Activated CD4-positive, alpha-beta T cell treated with anti-CD3 and anti-CD28 coated beads for 36 hours (primary cell): ENCODE measurements at regions not wholly inside any gene's neighbourhood (a gene's known extent, or its start where the extent isn't known, plus 50 kb on each side); places are given as distances from the start of the nearest gene placed in this dataset.

Source experiments
- ATAC-seq: fragments of 200-7000 bp; cut with Tn5 transposase; one replicate; pipeline ENCODE4 v1.10.0; 2021; ENCODE audit warnings: mild to moderate bottlenecking, moderate library complexity
- CTCF ChIA-PET: fragments of 350-600 bp; sonication (Branson Sonifier 250); formaldehyde crosslinking; loops from one replicate; lab custom pipeline; 2021; ENCODE audit warnings: antibody characterized with exemption; lab: Charles Lee
- POLR2A ChIA-PET: fragments of 350-600 bp; sonication (Branson Sonifier 250); formaldehyde crosslinking; loops from one replicate; lab custom pipeline; 2021; ENCODE audit warnings: antibody characterized with exemption, inconsistent platforms; lab: Charles Lee
- DNase-seq: peaks from one replicate; pipeline ENCODE4 v3.0.0-alpha.2; 2020
- H3K27ac Mint-ChIP-seq: one replicate; pipeline ENCODE4 v1.8.0; 2021; ENCODE audit warnings: mixed read lengths
- H3K27me3 Mint-ChIP-seq: one replicate; pipeline ENCODE4 v1.8.0; 2021; ENCODE audit warnings: mixed read lengths
- H3K36me3 Mint-ChIP-seq: one replicate; pipeline ENCODE4 v1.8.0; 2021; ENCODE audit warnings: low read depth, mixed read lengths
- H3K4me1 Mint-ChIP-seq: one replicate; pipeline ENCODE4 v1.8.0; 2021; ENCODE audit warnings: mixed read lengths
- H3K4me3 Mint-ChIP-seq: one replicate; pipeline ENCODE4 v1.8.0; 2021; ENCODE audit warnings: mild to moderate bottlenecking, moderate library complexity, mixed read lengths
- H3K9me3 Mint-ChIP-seq: one replicate; pipeline ENCODE4 v1.8.0; 2021; ENCODE audit warnings: low read depth, mixed read lengths
- intact Hi-C, 2 experiments: fragments of 100-400 bp; cut with DNase I in 1 of 2; cut with micrococcal nuclease in 1 of 2; formaldehyde crosslinking; loops; one replicate each; pipeline versions ENCODE4 v1.14.2 to v1.15.1; 2022 to 2024; cut with DNase I, micrococcal nuclease

- Mint-ChIP-seq H3K4me3 (no peak overlapping the region), H3K36me3 (no peaks in the 10 kb centered on the region), H3K27me3 (peaks cover 3% of the 10 kb centered on the region), H3K4me1 (no peaks in the 10 kb centered on the region), H3K27ac (no peak overlapping the region), H3K9me3 (no peaks in the 10 kb centered on the region)
- ATAC-seq (no peak), DNase-seq (no peak)
- ChIA-PET CTCF (no interaction called here), POLR2A (no interaction called here)
- intact Hi-C loops: no loop called here
Measured at GRCh38 chr22:48353116-48353947, 1474.3 kb downstream of the BRD1 start.

DNA sequence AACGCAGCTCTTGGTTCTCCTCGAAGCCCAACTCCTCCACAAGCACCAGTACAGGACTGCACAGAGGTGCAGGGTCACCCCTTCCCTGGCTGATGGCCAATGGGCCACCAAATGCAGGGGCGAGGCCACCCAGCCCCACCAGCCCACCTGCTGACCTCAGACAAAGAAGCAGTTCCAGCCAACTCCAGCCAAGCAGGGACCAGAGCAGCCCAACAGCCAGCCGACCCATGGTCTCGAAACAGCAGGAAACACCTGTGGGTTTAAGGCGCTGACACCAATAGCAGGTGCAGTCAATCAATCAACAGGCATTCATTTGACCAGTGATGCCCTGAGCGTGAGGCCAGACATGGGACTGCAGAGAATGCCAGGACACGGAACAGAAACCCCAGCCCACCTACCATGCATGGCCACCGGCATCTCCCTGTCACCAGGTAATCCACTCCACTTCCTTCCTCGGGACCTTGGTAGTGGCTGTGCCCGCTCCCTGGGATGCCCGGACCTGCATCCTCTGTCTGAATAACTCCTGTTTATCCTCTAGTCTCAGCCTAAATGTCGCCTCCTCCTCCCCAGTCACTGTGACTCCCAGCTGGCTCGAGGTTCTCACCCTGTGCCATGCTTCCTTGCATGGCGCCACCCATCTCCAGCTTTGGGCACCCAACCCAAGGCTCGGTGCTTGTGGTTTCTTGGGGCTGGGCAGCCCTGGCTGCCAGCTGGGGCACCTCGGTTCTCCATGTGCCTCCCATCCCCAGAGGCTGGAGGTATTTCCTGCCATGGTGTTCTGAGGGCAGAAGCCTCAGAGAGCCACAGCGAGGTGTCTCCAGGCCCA, 1475.4 kb downstream of the BRD1 start:
- CTCF ChIA-PET: no interaction called here
- Mint-ChIP-seq H3K9me3 (no peaks in the 10 kb centered on the region), H3K27me3 (peaks cover 3% of the 10 kb centered on the region), H3K36me3 (no peaks in the 10 kb centered on the region), H3K4me1 (no peaks in the 10 kb centered on the region), H3K27ac (no peak overlapping the region), H3K4me3 (no peak overlapping the region)
- intact Hi-C loops: no loop called here
- DNase-seq (no peak), ATAC-seq (no peak)
- POLR2A ChIA-PET: no interaction called here

- Mint-ChIP-seq H3K27me3 (peaks cover under 1% of the 10 kb centered on the region), H3K27ac (no peak overlapping the region), H3K4me3 (no peak overlapping the region), H3K9me3 (no peaks in the 10 kb centered on the region), H3K4me1 (no peaks in the 10 kb centered on the region), H3K36me3 (no peaks in the 10 kb centered on the region)
- ChIA-PET CTCF (no interaction called here), POLR2A (no interaction called here)
- DNase-seq: no peak
- intact Hi-C loops: no loop called here
- ATAC-seq: no peak
Measured at GRCh38 chr22:48351376-48352085, 1476.1 kb downstream of the BRD1 start.

- ATAC-seq (no peak), DNase-seq (no peak)
- no peaks in the 10 kb centered on the region for H3K4me1 Mint-ChIP-seq
- CTCF ChIA-PET: no interaction called here
- H3K27ac Mint-ChIP-seq: no peak overlapping the region
- intact Hi-C loops: no loop called here
- no peak overlapping the region for H3K4me3 Mint-ChIP-seq
- POLR2A ChIA-PET: no interaction called here
- H3K27me3 Mint-ChIP-seq: no peaks in the 10 kb centered on the region
- no peaks in the 10 kb centered on the region for H3K36me3 Mint-ChIP-seq
- H3K9me3 Mint-ChIP-seq: no peaks in the 10 kb centered on the region
Measured at GRCh38 chr22:48350456-48350855, 1477.2 kb downstream of the BRD1 start.

- Mint-ChIP-seq H3K4me1 (no peaks in the 10 kb centered on the region), H3K9me3 (no peaks in the 10 kb centered on the region), H3K27ac (no peak overlapping the region), H3K4me3 (no peak overlapping the region), H3K27me3 (no peaks in the 10 kb centered on the region), H3K36me3 (no peaks in the 10 kb centered on the region)
- DNase-seq: no peak
- ATAC-seq: no peak
- CTCF ChIA-PET: no interaction called here
- intact Hi-C loops: no loop called here
- POLR2A ChIA-PET: no interaction called here
Measured at GRCh38 chr22:48348855-48349254, 1478.8 kb downstream of the BRD1 start.

DNA sequence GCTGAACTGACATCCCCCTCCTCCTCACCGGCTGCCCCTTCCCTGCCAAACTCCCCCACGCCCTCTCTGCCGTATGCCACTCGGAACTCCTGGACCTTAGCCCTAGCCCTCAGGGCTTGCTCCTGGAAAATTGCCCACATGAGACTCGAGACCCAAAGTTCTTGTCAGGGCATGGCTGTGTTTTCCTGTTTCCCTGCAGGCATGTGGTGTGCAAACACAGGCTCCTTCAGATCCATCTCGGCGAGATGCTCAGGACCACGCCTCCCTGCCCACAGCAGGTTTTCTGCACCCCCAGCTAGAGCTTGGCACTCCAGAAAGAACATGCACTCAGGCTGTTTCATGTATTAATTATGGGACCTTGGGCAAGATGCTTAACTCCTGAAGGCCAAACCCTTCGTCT, 1480.4 kb downstream of the BRD1 start:
- ChIA-PET POLR2A (no interaction called here), CTCF (no interaction called here)
- intact Hi-C loops: no loop called here
- Mint-ChIP-seq H3K4me1 (no peaks in the 10 kb centered on the region), H3K36me3 (no peaks in the 10 kb centered on the region), H3K4me3 (no peak overlapping the region), H3K27me3 (no peaks in the 10 kb centered on the region), H3K27ac (no peak overlapping the region), H3K9me3 (no peaks in the 10 kb centered on the region)
- ATAC-seq: no peak
- no peak for DNase-seq

GRCh38 chr22:48346911-48347310, 1480.8 kb downstream of the BRD1 start:
- no peaks in the 10 kb centered on the region for H3K36me3 Mint-ChIP-seq
- no peak overlapping the region for H3K4me3 Mint-ChIP-seq
- POLR2A ChIA-PET: no interaction called here
- ATAC-seq (no peak), DNase-seq (no peak)
- H3K9me3 Mint-ChIP-seq: no peaks in the 10 kb centered on the region
- intact Hi-C loops: no loop called here
- no peaks in the 10 kb centered on the region for H3K27me3 Mint-ChIP-seq
- H3K4me1 Mint-ChIP-seq: no peaks in the 10 kb centered on the region
- no peak overlapping the region for H3K27ac Mint-ChIP-seq
- CTCF ChIA-PET: no interaction called here

- Mint-ChIP-seq H3K4me1 (no peaks in the 10 kb centered on the region), H3K27ac (no peak overlapping the region), H3K4me3 (no peak overlapping the region), H3K36me3 (no peaks in the 10 kb centered on the region), H3K27me3 (peaks cover 2% of the 10 kb centered on the region), H3K9me3 (no peaks in the 10 kb centered on the region)
- ChIA-PET POLR2A (no interaction called here), CTCF (no interaction called here)
- no peak for ATAC-seq
- intact Hi-C loops: no loop called here
- no peak for DNase-seq
Measured at GRCh38 chr22:48346311-48346710, 1481.4 kb downstream of the BRD1 start.

GRCh38 chr22:48345631-48346030, 1482.0 kb downstream of the BRD1 start:
- Mint-ChIP-seq H3K4me3 (no peak overlapping the region), H3K9me3 (no peaks in the 10 kb centered on the region), H3K27me3 (peaks cover 4% of the 10 kb centered on the region), H3K36me3 (no peaks in the 10 kb centered on the region), H3K27ac (no peak overlapping the region), H3K4me1 (no peaks in the 10 kb centered on the region)
- ChIA-PET CTCF (no interaction called here), POLR2A (no interaction called here)
- intact Hi-C loops: no loop called here
- no peak for ATAC-seq
- no peak for DNase-seq

DNA sequence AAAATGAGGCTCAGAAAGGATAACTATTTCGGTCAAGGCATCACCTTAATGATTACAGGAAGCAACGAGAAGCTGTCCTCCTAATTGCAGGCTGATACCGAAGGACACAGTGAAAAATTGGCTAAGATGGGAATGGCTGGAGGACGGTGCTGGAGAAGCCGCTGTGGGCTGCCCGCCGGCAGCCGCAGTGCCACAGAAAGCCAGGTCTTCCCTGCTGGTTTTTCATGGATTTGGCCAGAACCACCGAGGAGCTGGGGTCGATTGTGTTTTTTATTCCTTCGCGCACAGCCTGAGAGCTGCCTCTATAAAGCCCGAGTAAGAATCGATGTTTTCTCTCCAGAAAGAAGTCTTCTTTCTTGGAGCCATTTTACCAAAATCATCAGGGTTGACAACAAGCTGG, 1484.2 kb downstream of the BRD1 start:
- ATAC-seq (no peak), DNase-seq (no peak)
- ChIA-PET POLR2A (no interaction called here), CTCF (interaction anchor here (0.6 kb wide), 1 partner anchor 384 kb away, joined by 3 read pairs; no protein-coding TSS in a partner anchor)
- H3K36me3 Mint-ChIP-seq: no peaks in the 10 kb centered on the region
- H3K4me1 Mint-ChIP-seq: no peaks in the 10 kb centered on the region
- H3K4me3 Mint-ChIP-seq: no peak overlapping the region
- H3K27ac Mint-ChIP-seq: no peak overlapping the region
- intact Hi-C loops: no loop called here
- peaks cover 4% of the 10 kb centered on the region for H3K27me3 Mint-ChIP-seq
- no peaks in the 10 kb centered on the region for H3K9me3 Mint-ChIP-seq

- ChIA-PET CTCF (no interaction called here), POLR2A (no interaction called here)
- Mint-ChIP-seq H3K4me3 (no peak overlapping the region), H3K36me3 (no peaks in the 10 kb centered on the region), H3K4me1 (no peaks in the 10 kb centered on the region), H3K9me3 (no peaks in the 10 kb centered on the region), H3K27me3 (peaks cover 8% of the 10 kb centered on the region), H3K27ac (no peak overlapping the region)
- intact Hi-C loops: no loop called here
- DNase-seq (no peak), ATAC-seq (no peak)
Measured at GRCh38 chr22:48342732-48343131, 1484.9 kb downstream of the BRD1 start.
